ENCODE measurements at regions not wholly inside any gene's neighbourhood (a gene's known extent, or its start where the extent isn't known, plus 50 kb on each side); places are given as distances from the start of the nearest gene placed in this dataset.

GRCh38 chr11:13884158-13884799 is 78.2 kb upstream of the SPON1 start:
- Histone ChIP-seq H3K4me3 (no peak overlapping the region), H3K27ac (no peak overlapping the region), H3K36me3 (no peaks in the 10 kb centered on the region), H3K9me3 (ENCODE audit: low read depth) (no peaks in the 10 kb centered on the region), H3K4me1 (ENCODE audit: low read depth) (no peaks in the 10 kb centered on the region), H3K27me3 (no peaks in the 10 kb centered on the region)
- DNase-seq (ENCODE audit: low read depth in 1 of 2, low spot score in 1 of 2) = no peak
- TF ChIP-seq CTCF (IDR thresholded peaks at IDR 0.05; ENCODE audit: low read depth, low read length) = no peak

DNA sequence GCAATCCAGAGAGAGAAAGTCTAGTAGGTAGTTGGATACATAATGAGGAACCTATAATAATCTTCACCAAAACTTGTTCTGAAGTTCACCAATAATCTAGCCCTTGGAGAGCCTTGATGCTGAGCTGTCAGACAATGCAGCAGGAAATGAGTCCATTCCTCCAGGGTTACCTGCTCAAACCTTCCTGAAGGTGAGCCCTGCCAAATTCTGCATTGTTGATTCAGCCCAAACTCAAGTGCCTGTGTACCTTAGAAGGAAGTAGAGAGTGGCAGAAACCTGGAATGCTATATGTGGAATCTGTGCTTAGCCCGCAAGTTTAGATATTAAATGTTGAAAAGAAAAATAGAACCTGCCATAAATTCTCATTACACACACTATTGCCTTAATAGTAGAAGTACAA is 77.4 kb upstream of the SPON1 start:
- Histone ChIP-seq H3K4me1 (ENCODE audit: low read depth) (no peaks in the 10 kb centered on the region), H3K9me3 (ENCODE audit: low read depth) (no peaks in the 10 kb centered on the region), H3K4me3 (no peak overlapping the region), H3K36me3 (no peaks in the 10 kb centered on the region), H3K27ac (no peak overlapping the region), H3K27me3 (no peaks in the 10 kb centered on the region)
- no peak for DNase-seq (ENCODE audit: low read depth in 1 of 2, low spot score in 1 of 2)
- no peak for TF ChIP-seq CTCF (IDR thresholded peaks at IDR 0.05; ENCODE audit: low read depth, low read length)

DNA sequence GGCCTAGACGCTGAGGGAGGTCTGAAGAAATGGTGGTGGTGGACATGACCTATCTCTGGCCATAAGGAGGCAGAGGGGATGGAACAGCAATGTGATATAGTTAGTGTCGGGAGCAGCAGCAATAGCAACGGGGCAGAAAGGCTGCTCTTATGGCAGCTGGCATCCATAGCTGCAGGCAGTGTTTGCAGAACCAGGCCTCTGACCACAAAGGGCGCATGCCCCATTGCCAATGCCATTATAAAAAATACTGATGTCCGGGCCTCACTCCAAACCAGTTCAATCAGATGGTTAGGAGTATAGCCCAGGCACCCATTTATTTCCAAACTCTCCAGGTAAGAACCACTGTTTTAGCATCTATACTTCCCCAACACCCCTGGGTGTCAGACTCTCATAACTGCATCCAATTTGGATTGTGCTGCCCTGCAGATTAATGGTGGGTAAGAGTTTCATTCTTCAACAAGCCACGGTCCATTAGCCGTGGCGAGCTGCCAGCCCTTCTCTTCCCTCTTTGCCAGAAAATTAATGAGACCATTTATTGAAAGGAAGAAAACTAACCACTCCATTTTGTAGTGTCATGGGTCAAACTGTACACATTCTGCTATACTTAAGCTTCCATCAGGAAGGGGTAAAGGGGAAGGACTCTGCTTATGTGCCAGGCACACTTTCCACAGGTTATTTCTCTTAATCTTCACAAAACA is 72.8 kb upstream of the SPON1 start:
- Histone ChIP-seq H3K27me3 (no peaks in the 10 kb centered on the region), H3K27ac (no peak overlapping the region), H3K4me3 (no peak overlapping the region), H3K4me1 (ENCODE audit: low read depth) (no peaks in the 10 kb centered on the region), H3K9me3 (ENCODE audit: low read depth) (no peaks in the 10 kb centered on the region), H3K36me3 (no peaks in the 10 kb centered on the region)
- no peak for DNase-seq (ENCODE audit: low read depth in 1 of 2, low spot score in 1 of 2)
- no peak for TF ChIP-seq CTCF (IDR thresholded peaks at IDR 0.05; ENCODE audit: low read depth, low read length)

GRCh38 chr11:13891911-13892310 is 70.6 kb upstream of the SPON1 start:
- no peak overlapping the region for H3K4me3 ChIP-seq
- no peaks in the 10 kb centered on the region for H3K4me1 ChIP-seq (ENCODE audit: low read depth)
- no peak overlapping the region for H3K27ac ChIP-seq
- no peak for TF ChIP-seq CTCF (IDR thresholded peaks at IDR 0.05; ENCODE audit: low read depth, low read length)
- H3K36me3 ChIP-seq = no peaks in the 10 kb centered on the region
- no peaks in the 10 kb centered on the region for H3K27me3 ChIP-seq
- H3K9me3 ChIP-seq (ENCODE audit: low read depth) = no peaks in the 10 kb centered on the region
- DNase-seq (ENCODE audit: low read depth in 1 of 2, low spot score in 1 of 2) = no peak

DNA sequence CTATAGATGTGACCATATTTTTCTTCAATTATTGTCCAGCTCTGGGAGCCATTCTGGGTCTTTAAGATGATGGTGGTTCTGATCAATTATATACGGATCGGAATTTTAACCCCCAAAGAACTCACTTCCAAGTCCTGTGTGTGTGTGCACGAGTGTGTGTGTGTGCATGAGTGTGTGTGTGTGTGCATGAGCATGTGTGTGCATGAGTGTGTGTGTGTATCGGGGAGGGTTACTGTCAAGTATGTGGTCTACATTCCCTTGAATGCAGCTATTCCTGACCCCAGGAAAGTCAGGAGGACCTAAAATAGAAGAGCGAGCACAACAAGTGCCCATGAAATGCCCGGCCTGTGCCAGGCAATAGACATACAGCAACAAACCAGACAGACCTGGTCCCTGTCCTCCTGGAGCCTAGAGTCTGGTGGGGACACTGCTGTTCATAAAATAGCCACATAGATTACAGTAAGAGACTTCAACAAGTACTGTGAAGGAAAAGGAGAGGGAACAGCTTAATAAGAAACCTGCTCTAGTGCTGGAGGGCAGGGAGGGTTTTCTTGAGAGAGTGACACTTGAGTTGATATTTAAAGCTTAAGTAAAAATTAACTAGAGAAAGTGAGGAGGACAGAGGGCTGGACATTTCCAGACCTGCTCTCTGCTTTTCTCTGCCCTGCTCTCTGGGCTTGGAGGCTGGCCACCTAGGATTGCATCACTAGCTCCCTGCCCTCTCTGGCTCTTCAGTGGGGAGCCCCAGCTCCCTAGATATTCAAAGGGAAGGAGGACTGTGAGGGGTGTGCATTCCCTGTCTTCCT is 66.1 kb upstream of the SPON1 start:
- Histone ChIP-seq H3K4me1 (ENCODE audit: low read depth) (no peaks in the 10 kb centered on the region), H3K27me3 (no peaks in the 10 kb centered on the region)
- no peak for TF ChIP-seq CTCF (IDR thresholded peaks at IDR 0.05; ENCODE audit: low read depth, low read length)

More for the DNA sequence above, 66.1 kb upstream of the SPON1 start:
- Histone ChIP-seq H3K36me3 (no peaks in the 10 kb centered on the region), H3K27ac (no peak overlapping the region), H3K9me3 (ENCODE audit: low read depth) (no peaks in the 10 kb centered on the region), H3K4me3 (no peak overlapping the region)
- DNase-seq (ENCODE audit: low read depth in 1 of 2, low spot score in 1 of 2) = no peak
